ENCODE measurements at regions not wholly inside any gene's neighbourhood (a gene's known extent, or its start where the extent isn't known, plus 50 kb on each side); places are given as distances from the start of the nearest gene placed in this dataset.

GRCh38 chr3:55191911-55192775 lies 264.3 kb upstream of the LRTM1 start (continued):
- TF ChIP-seq RCOR1 (conservative IDR thresholded peaks at IDR 0.05; ENCODE audit: low read depth, low read length), result no peak

DNA sequence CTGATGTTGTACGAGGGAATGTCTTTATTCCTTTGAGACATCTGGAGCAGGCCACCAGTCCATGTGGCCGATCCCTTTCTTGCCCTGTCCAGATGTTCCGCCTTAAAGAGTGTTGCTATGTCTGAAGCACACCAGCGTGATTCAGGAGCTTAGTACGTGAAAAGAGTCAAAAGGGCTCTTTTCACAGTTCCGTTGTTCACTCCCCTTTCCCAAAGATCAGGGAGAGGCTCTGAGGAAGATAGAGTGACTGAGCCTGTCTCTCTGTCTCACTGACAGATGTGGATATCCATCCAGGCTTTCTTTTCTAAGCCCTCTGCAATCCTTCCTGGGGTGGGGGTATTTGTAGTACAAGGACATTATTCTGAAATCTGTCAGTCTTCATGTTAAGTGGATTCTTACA lies 262.5 kb upstream of the LRTM1 start:
- ChIA-PET CTCF (interaction anchor here (0.6 to 1.7 kb wide), 2 partner anchors 9 to 10 kb away, joined by 3 read pairs; no protein-coding TSS in a partner anchor), SMC1A (ENCODE audit: uncharacterized antibody, unreplicated experiment) (interaction anchor here (1.2 kb wide), 1 partner anchor 10 kb away, joined by 3 read pairs; no protein-coding TSS in a partner anchor), POLR2A (no interaction called here), RAD21 (ENCODE audit: unreplicated experiment) (no interaction called here)
- no peak for ATAC-seq
- intact Hi-C loops (cut with micrococcal nuclease; ENCODE audit: unreplicated experiment) (no loop called here), in situ Hi-C loops (cut with MboI) (no loop called here)
- 27% methylated on average over 6 of the region's 6 CpGs for WGBS (ENCODE audit: insufficient coverage, insufficient replicate concordance, low lambda C conversion rate, missing lambda C conversion rate)
- H2AFZ ChIP-seq (ENCODE audit: control insufficient read depth, low read depth, low read length), result no peak overlapping the region
- no TSS peak for BruUV-seq (replicated peaks)
- H3K27ac ChIP-seq (ENCODE audit: control insufficient read depth, insufficient read depth), result no peak overlapping the region
- no peaks in the 10 kb centered on the region for H3K9me3 ChIP-seq (replicated peaks; ENCODE audit: control insufficient read depth, insufficient read depth, low read length)
- no peak for DNase-seq (ENCODE audit: low read depth, low spot score)
- H3K27me3 ChIP-seq (replicated peaks in 1 of 2; ENCODE audit: control insufficient read depth in 2 of 2, insufficient read depth in 2 of 2, low read length in 1 of 2), result no peaks in the 10 kb centered on the region; a peak in 1 of 4 replicates
- H3K4me1 ChIP-seq (ENCODE audit: control insufficient read depth, insufficient read depth, low read length), result no peaks in the 10 kb centered on the region
- FAIRE-seq, result no peak
- no peak overlapping the region for H3K4me2 ChIP-seq (ENCODE audit: control insufficient read depth, insufficient read depth)
- H3K4me3 ChIP-seq, result no peak overlapping the region
- TF ChIP-seq TAF1 (IDR thresholded peaks at IDR 0.05; ENCODE audit: borderline replicate concordance, low read depth, low read length), result no peak
- TF ChIP-seq ZNF24 (IDR thresholded peaks at IDR 0.05), result no peak
- no peak for TF ChIP-seq SPI1 (IDR thresholded peaks at IDR 0.05; ENCODE audit: borderline replicate concordance, insufficient read depth, low read depth, low read length)
- TF ChIP-seq, protein P1, sequence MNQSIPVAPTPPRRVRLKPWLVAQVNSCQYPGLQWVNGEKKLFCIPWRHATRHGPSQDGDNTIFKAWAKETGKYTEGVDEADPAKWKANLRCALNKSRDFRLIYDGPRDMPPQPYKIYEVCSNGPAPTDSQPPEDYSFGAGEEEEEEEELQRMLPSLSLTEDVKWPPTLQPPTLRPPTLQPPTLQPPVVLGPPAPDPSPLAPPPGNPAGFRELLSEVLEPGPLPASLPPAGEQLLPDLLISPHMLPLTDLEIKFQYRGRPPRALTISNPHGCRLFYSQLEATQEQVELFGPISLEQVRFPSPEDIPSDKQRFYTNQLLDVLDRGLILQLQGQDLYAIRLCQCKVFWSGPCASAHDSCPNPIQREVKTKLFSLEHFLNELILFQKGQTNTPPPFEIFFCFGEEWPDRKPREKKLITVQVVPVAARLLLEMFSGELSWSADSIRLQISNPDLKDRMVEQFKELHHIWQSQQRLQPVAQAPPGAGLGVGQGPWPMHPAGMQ (IDR thresholded peaks at IDR 0.05; ENCODE audit: borderline replicate concordance), result no peak
- TF ChIP-seq BMI1 (IDR thresholded peaks at IDR 0.05; ENCODE audit: borderline replicate concordance), result no peak
- no peak for TF ChIP-seq YBX1 (IDR thresholded peaks at IDR 0.05)
- no peak for TF ChIP-seq POLR2AphosphoS2 (IDR thresholded peaks at IDR 0.05; ENCODE audit: low read depth, low read length)
- TF ChIP-seq FOS (IDR thresholded peaks at IDR 0.05; ENCODE audit: borderline replicate concordance, extremely low read depth, insufficient read length), result no peak
- TF ChIP-seq USF2 (IDR thresholded peaks at IDR 0.05; ENCODE audit: borderline replicate concordance, low read depth, low read length), result no peak
- no peak for TF ChIP-seq CBFB (IDR thresholded peaks at IDR 0.05; ENCODE audit: low read depth)
- TF ChIP-seq, protein P2, sequence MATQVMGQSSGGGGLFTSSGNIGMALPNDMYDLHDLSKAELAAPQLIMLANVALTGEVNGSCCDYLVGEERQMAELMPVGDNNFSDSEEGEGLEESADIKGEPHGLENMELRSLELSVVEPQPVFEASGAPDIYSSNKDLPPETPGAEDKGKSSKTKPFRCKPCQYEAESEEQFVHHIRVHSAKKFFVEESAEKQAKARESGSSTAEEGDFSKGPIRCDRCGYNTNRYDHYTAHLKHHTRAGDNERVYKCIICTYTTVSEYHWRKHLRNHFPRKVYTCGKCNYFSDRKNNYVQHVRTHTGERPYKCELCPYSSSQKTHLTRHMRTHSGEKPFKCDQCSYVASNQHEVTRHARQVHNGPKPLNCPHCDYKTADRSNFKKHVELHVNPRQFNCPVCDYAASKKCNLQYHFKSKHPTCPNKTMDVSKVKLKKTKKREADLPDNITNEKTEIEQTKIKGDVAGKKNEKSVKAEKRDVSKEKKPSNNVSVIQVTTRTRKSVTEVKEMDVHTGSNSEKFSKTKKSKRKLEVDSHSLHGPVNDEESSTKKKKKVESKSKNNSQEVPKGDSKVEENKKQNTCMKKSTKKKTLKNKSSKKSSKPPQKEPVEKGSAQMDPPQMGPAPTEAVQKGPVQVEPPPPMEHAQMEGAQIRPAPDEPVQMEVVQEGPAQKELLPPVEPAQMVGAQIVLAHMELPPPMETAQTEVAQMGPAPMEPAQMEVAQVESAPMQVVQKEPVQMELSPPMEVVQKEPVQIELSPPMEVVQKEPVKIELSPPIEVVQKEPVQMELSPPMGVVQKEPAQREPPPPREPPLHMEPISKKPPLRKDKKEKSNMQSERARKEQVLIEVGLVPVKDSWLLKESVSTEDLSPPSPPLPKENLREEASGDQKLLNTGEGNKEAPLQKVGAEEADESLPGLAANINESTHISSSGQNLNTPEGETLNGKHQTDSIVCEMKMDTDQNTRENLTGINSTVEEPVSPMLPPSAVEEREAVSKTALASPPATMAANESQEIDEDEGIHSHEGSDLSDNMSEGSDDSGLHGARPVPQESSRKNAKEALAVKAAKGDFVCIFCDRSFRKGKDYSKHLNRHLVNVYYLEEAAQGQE (IDR thresholded peaks at IDR 0.05; ENCODE audit: low read depth, low read length), result no peak
- TF ChIP-seq NFYA (IDR thresholded peaks at IDR 0.05; ENCODE audit: borderline replicate concordance, low read depth, low read length), result no peak
- no peak for TF ChIP-seq SIX5 (IDR thresholded peaks at IDR 0.05; ENCODE audit: low read depth, low read length, severe bottlenecking)
- no peak for TF ChIP-seq RAD51 (IDR thresholded peaks at IDR 0.05)
- no peak for TF ChIP-seq ZNF384 (IDR thresholded peaks at IDR 0.05; ENCODE audit: borderline replicate concordance, low read depth, low read length)
- no peak for TF ChIP-seq HCFC1 (IDR thresholded peaks at IDR 0.05; ENCODE audit: low read length)
- H3K79me2 ChIP-seq (ENCODE audit: control insufficient read depth, insufficient read depth, low read length), result no peaks in the 10 kb centered on the region
- no peaks in the 10 kb centered on the region for H3K36me3 ChIP-seq (ENCODE audit: control insufficient read depth in 2 of 2, insufficient read depth in 2 of 2, low read length in 1 of 2)
- H4K20me1 ChIP-seq (ENCODE audit: control insufficient read depth, insufficient read depth), result no peaks in the 10 kb centered on the region
- no peak overlapping the region for H3K9ac ChIP-seq (ENCODE audit: control insufficient read depth, insufficient read depth, low read length)

Data from GM12878 (cell line).